Adipocyte (in vitro differentiated cells): ENCODE measurements at regions not wholly inside any gene's neighbourhood (a gene's known extent, or its start where the extent isn't known, plus 50 kb on each side); places are given as distances from the start of the nearest gene placed in this dataset.

Source experiments
- DNase-seq: peaks from one replicate; pipeline ENCODE4 v3.0.0-alpha.2; 2015; ENCODE audit warnings: low read depth
- H3K27me3 ChIP-seq: replicated peaks from 2 replicates; pipeline ENCODE4 v1.7.0; 2013; ENCODE audit warnings: mild to moderate bottlenecking, low read length, moderate library complexity; ENCODE audit not compliant: control insufficient read depth, insufficient read depth
- H3K36me3 ChIP-seq: 2 replicates; pipeline ENCODE4 v1.7.0; 2013; ENCODE audit warnings: low read length, mild to moderate bottlenecking, moderate library complexity; ENCODE audit not compliant: control insufficient read depth, insufficient read depth, severe bottlenecking
- H3K4me1 ChIP-seq: 2 replicates; pipeline ENCODE4 v1.7.0; 2013; ENCODE audit warnings: mild to moderate bottlenecking, low read length, moderate library complexity; ENCODE audit not compliant: control insufficient read depth, insufficient read depth
- H3K4me3 ChIP-seq: 2 replicates; pipeline ENCODE4 v1.7.0; 2013; ENCODE audit warnings: mild to moderate bottlenecking, low read length, moderate library complexity
- H3K9ac ChIP-seq: 2 replicates; pipeline ENCODE4 v1.7.0; 2013; ENCODE audit warnings: mild to moderate bottlenecking, low read length, moderate library complexity
- H3K9me3 ChIP-seq: 2 replicates; pipeline ENCODE4 v1.7.0; 2013; ENCODE audit warnings: mild to moderate bottlenecking, low read length, moderate library complexity; ENCODE audit not compliant: control insufficient read depth

DNA sequence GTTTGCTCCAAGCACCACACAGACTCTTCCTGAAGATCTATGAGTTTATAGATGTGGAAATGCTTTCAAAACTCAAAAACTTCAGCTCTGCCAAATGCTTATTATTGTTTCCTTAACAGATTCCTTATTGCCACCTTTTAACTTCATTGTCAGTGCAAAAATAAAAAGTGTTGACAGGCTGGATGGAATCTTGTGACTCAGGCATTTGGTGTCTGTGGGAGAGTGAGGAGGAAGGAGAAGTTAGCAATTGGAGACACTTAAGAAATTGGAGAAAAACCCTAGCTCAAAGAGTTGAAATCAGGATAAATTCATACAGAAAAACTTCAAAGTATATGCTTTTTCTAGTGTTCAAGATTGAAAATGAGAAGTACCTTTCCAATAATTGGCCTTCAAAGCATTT is 140.6 kb upstream of the PUM3 start:
- H3K4me1 ChIP-seq, result peaks cover 4% of the 10 kb centered on the region
- peaks cover 11% of the 10 kb centered on the region for H3K9me3 ChIP-seq
- no peak overlapping the region for H3K9ac ChIP-seq
- DNase-seq, result no peak
- H3K27me3 ChIP-seq, result no peaks in the 10 kb centered on the region
- H3K4me3 ChIP-seq, result no peak overlapping the region
- H3K36me3 ChIP-seq, result no peaks in the 10 kb centered on the region

DNA sequence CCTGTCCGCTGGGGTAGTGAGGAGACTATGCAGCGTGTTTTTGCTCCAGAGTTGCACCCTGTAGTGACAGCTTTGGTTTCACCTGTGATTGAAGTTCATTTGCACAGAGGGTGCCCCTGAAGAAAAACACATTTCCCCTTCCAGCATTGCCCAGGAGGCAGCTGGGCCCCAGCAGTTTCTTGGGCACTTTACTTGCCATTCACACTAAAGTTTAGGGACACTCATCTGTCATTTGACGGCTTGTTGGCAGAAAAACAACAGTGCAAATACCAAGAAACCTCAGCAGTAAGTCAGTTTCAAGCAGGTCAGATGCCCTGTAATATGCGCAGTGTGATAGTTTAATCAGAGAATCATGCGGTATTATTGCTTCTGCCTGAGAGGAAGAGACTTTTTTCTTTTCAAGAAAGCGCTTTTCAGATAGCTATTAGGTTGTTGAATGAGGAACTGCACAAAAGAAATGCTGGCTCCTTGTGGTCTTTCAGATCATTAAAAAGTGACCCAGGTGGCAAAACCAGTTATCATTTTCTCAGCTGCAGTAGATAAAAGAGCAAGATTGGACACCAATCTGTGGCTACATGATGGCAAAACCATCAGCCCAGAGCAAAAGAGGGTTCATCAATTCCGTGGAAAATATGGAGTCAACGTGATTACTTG is 136.2 kb upstream of the PUM3 start:
- H3K27me3 ChIP-seq, result no peaks in the 10 kb centered on the region
- H3K9me3 ChIP-seq, result peaks cover 11% of the 10 kb centered on the region
- H3K36me3 ChIP-seq, result no peaks in the 10 kb centered on the region
- H3K4me3 ChIP-seq, result no peak overlapping the region
- no peak for DNase-seq
- no peak overlapping the region for H3K9ac ChIP-seq
- peaks cover 4% of the 10 kb centered on the region for H3K4me1 ChIP-seq

DNA sequence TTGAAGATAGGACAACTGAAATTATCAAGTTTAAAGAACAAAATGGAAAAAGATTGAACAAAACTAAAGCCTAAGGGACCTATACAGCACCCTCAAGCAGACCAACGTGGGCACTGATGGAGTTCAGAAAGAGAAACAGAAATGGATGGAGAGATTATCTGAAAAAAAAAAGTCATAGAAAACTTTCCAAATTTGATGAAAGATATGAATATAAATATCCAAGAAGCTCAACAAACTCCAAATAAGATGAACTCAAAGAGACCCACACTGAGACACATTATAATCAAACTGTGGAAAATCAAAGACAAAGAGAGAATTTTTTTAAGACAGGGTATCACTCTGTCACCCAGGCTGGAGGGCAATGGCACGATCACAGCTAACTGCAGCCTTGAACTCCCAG is 128.6 kb upstream of the PUM3 start:
- Histone ChIP-seq H3K9me3 (peaks cover 32% of the 10 kb centered on the region), H3K4me3 (no peak overlapping the region), H3K36me3 (no peaks in the 10 kb centered on the region)

DNA sequence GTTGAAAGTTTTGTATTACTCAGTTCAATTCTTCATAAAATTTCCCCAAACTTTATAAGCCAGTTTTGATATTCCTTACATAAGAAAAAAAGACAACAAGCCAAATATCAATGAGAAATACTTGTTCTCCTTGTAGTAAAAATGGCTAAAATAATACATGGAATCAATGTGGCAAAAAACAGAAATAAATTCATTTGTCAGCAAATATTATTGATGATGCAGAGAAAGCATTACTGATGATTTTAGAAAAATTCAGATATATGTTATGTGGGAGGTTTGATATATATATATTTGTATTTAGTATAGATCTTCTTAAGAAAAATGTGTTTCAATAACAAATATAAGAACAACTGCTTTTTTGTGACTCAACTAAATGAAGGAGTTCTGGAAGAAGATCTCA is 127.0 kb upstream of the PUM3 start:
- H3K4me1 ChIP-seq, result peaks cover 19% of the 10 kb centered on the region
- peaks cover 32% of the 10 kb centered on the region for H3K9me3 ChIP-seq
- H3K4me3 ChIP-seq, result no peak overlapping the region
- H3K9ac ChIP-seq, result no peak overlapping the region
- no peaks in the 10 kb centered on the region for H3K36me3 ChIP-seq
- H3K27me3 ChIP-seq, result no peaks in the 10 kb centered on the region
- DNase-seq, result no peak

More for the DNA sequence above, 128.6 kb upstream of the PUM3 start:
- H3K9ac ChIP-seq, result no peak overlapping the region
- no peak for DNase-seq
- H3K27me3 ChIP-seq, result no peaks in the 10 kb centered on the region
- H3K4me1 ChIP-seq, result peaks cover 7% of the 10 kb centered on the region

DNA sequence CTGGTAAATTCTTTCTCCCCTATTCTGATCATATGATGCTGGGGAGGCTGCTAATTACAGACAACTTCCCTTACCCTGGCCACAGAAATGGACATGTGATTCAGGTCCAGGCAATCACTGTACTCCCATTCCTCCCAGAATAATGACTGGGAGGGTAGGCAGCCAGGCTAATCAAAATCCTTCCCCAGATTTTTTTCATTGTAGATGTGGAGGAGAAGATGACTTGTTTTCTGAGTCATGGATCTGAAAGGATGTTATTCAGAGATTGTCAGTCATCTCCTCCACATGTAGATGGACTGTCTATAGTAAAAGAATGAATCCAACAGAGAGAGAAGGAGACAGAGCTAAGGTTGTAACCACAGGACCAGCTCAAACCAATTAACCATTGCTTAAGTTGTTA is 123.9 kb upstream of the PUM3 start:
- H3K36me3 ChIP-seq, result no peaks in the 10 kb centered on the region
- H3K4me1 ChIP-seq, result peaks cover 36% of the 10 kb centered on the region
- no peak overlapping the region for H3K9ac ChIP-seq
- H3K27me3 ChIP-seq, result no peaks in the 10 kb centered on the region
- DNase-seq, result no peak
- no peak overlapping the region for H3K4me3 ChIP-seq
- H3K9me3 ChIP-seq, result peaks cover 22% of the 10 kb centered on the region

DNA sequence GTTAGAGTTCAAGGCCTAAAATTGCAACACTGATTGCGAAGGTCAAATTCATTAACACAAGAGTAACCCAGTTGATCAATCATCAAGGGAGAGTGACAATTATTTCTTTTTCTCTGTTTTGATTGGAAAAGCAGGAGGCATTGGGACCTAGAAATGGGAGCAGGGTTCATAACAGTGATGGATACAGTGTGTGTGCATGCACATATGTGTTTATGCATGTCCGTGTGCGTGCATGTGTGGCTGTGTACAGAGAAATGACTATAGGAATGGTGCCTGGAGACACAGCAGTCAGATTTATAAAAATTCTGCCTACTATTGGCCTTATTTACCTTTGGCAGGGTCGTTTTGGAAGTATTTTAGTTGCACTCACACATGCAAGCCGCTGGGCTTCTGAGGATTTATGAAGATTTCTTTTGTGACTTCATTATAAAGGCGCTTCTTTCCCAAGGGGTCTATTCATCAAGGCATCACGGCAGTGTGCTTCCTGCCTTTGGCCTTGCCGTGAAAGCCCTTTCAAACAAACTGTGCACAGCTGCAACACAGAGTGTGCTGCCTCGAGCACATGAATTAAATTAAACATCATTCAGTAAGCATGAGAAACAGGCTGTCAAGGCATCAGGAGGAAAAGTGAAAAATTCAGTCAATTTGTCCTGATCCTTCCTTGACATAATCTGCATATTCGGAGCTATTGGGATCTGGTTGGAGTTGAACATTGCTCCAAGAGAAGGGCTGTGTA is 122.8 kb upstream of the PUM3 start:
- Histone ChIP-seq H3K36me3 (no peaks in the 10 kb centered on the region), H3K9me3 (peaks cover 12% of the 10 kb centered on the region), H3K4me1 (peaks cover 36% of the 10 kb centered on the region), H3K4me3 (no peak overlapping the region), H3K9ac (no peak overlapping the region), H3K27me3 (no peaks in the 10 kb centered on the region)
- no peak for DNase-seq

DNA sequence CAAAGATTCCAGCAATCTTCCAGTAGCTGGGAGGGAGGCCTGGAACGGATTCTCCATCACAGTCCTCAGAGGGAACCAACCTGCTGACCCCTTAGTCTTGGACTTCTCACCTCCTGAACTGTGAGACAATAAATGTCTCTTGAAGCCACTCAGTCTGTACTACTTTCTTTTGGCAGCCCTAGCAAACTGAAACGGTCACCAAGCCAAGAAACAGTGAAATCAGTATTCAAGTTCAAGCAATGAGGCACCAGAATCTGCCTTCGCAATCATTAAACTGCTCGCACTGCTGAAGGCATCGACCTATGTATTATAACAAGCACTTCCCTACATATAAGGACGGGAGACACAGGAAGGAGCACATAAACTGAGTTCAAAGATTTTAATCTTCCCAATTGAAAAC is 120.6 kb upstream of the PUM3 start:
- Histone ChIP-seq H3K9me3 (no peaks in the 10 kb centered on the region), H3K4me3 (peak overlapping the region; percentile 24), H3K27me3 (no peaks in the 10 kb centered on the region), H3K4me1 (peaks cover 36% of the 10 kb centered on the region), H3K36me3 (no peaks in the 10 kb centered on the region), H3K9ac (peak overlapping the region; percentile 18)
- no peak for DNase-seq

DNA sequence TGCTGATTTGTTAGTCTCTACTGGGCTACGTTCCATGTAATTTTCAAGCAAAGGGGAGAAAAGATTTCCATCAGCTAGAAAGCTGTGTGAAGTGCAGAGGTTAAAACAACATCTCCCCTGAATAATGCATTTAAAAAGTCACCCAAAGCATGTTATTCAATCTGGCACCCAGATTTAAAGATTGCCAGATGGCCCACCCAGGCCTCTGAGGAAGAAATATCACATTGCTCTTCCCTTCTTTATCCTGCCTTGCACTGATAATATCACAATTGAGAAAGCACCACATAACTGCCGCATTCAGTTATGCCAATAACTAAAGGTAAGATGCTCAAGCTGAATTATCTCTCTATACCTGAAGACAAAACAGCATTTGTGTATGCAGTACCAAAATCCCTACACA is 119.4 kb upstream of the PUM3 start:
- H3K9me3 ChIP-seq, result no peaks in the 10 kb centered on the region
- no peak overlapping the region for H3K9ac ChIP-seq
- no peaks in the 10 kb centered on the region for H3K27me3 ChIP-seq
- H3K4me1 ChIP-seq, result peaks cover 36% of the 10 kb centered on the region
- H3K4me3 ChIP-seq, result no peak overlapping the region
- no peaks in the 10 kb centered on the region for H3K36me3 ChIP-seq
- no peak for DNase-seq

DNA sequence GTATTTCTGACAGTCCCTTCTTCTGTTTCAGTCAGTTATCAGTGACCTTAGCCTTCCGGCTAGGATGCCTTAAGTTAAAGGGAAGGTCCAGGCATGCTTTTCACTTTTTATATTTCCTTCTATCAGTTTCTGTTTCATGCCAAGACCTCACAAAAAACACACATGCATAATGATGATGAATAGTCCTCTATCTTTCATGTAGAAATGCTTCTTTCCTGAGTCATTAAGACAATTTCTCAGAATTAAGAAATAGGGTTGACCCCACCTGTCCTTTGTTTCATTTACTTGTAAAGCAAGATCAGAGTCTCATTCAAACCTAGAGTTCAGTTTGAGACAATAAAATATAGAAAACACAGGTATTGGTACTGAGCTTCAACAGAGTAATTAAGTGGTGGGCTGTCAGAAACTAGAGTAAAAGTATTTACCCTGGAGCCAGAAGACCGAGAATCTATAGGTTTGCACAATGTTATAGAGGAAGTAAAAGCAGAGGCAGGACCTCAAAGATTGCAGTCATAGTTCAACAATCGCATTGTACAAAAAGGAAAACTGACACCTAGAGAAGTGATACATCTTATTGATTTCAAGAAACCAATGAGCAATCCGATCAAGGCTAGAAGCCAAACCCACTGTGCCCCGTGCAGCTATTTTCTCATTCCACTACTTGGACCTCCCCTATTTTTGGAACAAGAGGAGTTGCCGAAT is 118.7 kb upstream of the PUM3 start:
- DNase-seq, result no peak
- Histone ChIP-seq H3K4me3 (no peak overlapping the region), H3K27me3 (no peaks in the 10 kb centered on the region), H3K4me1 (peaks cover 30% of the 10 kb centered on the region), H3K9ac (no peak overlapping the region), H3K9me3 (no peaks in the 10 kb centered on the region), H3K36me3 (no peaks in the 10 kb centered on the region)

DNA sequence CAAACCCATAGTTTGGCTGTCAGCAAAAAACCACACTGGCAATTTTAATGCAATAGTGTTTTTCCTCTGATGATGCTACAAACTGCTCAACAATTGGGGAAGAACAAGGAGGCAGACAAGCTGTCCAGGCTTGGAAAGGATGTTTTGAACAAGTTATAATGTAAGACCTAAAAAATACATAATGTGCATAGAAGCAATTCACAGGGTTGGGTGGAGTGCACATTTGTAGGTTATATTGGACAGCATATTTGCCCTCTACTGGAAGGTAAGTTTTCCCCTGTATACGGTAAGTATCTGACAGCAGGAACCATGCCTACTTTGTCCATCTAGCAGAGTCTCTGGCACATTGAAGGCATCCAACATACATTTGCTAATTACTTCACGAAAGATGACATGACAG is 114.3 kb upstream of the PUM3 start:
- Histone ChIP-seq H3K9ac (no peak overlapping the region), H3K27me3 (no peaks in the 10 kb centered on the region), H3K36me3 (no peaks in the 10 kb centered on the region), H3K4me1 (no peaks in the 10 kb centered on the region), H3K9me3 (no peaks in the 10 kb centered on the region), H3K4me3 (no peak overlapping the region)
- DNase-seq, result no peak

DNA sequence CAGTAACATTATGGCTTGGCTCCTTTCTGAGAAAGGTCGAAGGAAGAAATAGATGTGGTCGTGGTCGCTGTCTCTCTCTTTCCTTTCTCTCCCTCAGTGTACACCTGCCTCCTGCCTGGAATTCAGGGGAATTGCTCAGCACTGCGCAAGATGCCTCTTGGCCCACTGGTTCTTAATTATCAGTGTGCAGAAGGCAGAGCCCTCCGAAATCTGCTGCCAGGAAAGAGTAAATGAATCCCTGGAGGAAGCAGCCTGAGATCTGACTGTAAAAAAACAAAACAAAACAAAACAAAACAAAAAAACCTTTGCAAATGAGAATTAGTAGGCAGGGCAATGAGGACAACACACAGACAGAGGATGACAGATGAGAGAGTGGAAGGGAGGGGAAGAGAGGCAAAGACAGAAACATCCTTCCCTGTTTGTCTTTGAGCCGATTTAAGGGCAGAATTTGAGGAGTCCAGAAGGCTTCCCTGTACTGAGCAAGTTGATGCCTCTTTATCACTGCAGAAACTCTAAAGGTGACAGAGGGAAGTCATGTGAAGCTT is 113.8 kb upstream of the PUM3 start:
- H3K9me3 ChIP-seq, result no peaks in the 10 kb centered on the region
- no peak overlapping the region for H3K9ac ChIP-seq
- H3K4me1 ChIP-seq, result no peaks in the 10 kb centered on the region
- no peaks in the 10 kb centered on the region for H3K27me3 ChIP-seq
- no peak for DNase-seq
- H3K36me3 ChIP-seq, result no peaks in the 10 kb centered on the region
- H3K4me3 ChIP-seq, result no peak overlapping the region
